ENCODE measurements at regions not wholly inside any gene's neighbourhood (a gene's known extent, or its start where the extent isn't known, plus 50 kb on each side); places are given as distances from the start of the nearest gene placed in this dataset.

- no peak for TF ChIP-seq CTCF (IDR thresholded peaks at IDR 0.05; ENCODE audit: low read depth, low read length)
- Histone ChIP-seq H3K4me3 (ENCODE audit: low read depth, low read length) (no peak overlapping the region), H3K36me3 (no peaks in the 10 kb centered on the region), H3K9me3 (ENCODE audit: severe bottlenecking) (no peaks in the 10 kb centered on the region), H3K27ac (no peak overlapping the region), H3K27me3 (ENCODE audit: insufficient read depth, low read depth, severe bottlenecking) (peaks cover 65% of the 10 kb centered on the region)
- DNase-seq: no peak
Measured at GRCh38 chr20:21836346-21836745, 130.9 kb downstream of the PAX1 start.

- H3K27me3 ChIP-seq (ENCODE audit: insufficient read depth, low read depth, severe bottlenecking): peaks cover 69% of the 10 kb centered on the region
- H3K4me3 ChIP-seq (ENCODE audit: low read depth, low read length): no peak overlapping the region
- DNase-seq: no peak
- TF ChIP-seq CTCF (IDR thresholded peaks at IDR 0.05; ENCODE audit: low read depth, low read length): no peak
- H3K27ac ChIP-seq: no peak overlapping the region
- no peaks in the 10 kb centered on the region for H3K9me3 ChIP-seq (ENCODE audit: severe bottlenecking)
- H3K36me3 ChIP-seq: no peaks in the 10 kb centered on the region
Measured at GRCh38 chr20:21835042-21835441, 129.6 kb downstream of the PAX1 start.

GRCh38 chr20:21832442-21833385, 127.2 kb downstream of the PAX1 start:
- DNase-seq: no peak
- no peak for TF ChIP-seq CTCF (IDR thresholded peaks at IDR 0.05; ENCODE audit: low read depth, low read length)

GRCh38 chr20:21826976-21827375, 121.5 kb downstream of the PAX1 start:
- no peak for DNase-seq
- no peak for TF ChIP-seq CTCF (IDR thresholded peaks at IDR 0.05; ENCODE audit: low read depth, low read length)
- no peaks in the 10 kb centered on the region for H3K36me3 ChIP-seq
- H3K4me3 ChIP-seq (ENCODE audit: low read depth, low read length): no peak overlapping the region
- no peaks in the 10 kb centered on the region for H3K9me3 ChIP-seq (ENCODE audit: severe bottlenecking)
- H3K27me3 ChIP-seq (ENCODE audit: insufficient read depth, low read depth, severe bottlenecking): peaks cover 46% of the 10 kb centered on the region
- no peak overlapping the region for H3K27ac ChIP-seq

More at GRCh38 chr20:21832442-21833385, 127.2 kb downstream of the PAX1 start:
- Histone ChIP-seq H3K36me3 (no peaks in the 10 kb centered on the region), H3K4me3 (ENCODE audit: low read depth, low read length) (no peak overlapping the region), H3K27me3 (ENCODE audit: insufficient read depth, low read depth, severe bottlenecking) (peaks cover 65% of the 10 kb centered on the region), H3K9me3 (ENCODE audit: severe bottlenecking) (no peaks in the 10 kb centered on the region), H3K27ac (no peak overlapping the region)

GRCh38 chr20:21821358-21821757, 115.9 kb downstream of the PAX1 start:
- DNase-seq: no peak
- no peak overlapping the region for H3K4me3 ChIP-seq (ENCODE audit: low read depth, low read length)
- no peaks in the 10 kb centered on the region for H3K36me3 ChIP-seq
- no peaks in the 10 kb centered on the region for H3K9me3 ChIP-seq (ENCODE audit: severe bottlenecking)
- H3K27ac ChIP-seq: no peak overlapping the region
- peaks cover 40% of the 10 kb centered on the region for H3K27me3 ChIP-seq (ENCODE audit: insufficient read depth, low read depth, severe bottlenecking)
- TF ChIP-seq CTCF (IDR thresholded peaks at IDR 0.05; ENCODE audit: low read depth, low read length): no peak

Measured in WERI-Rb-1 (cell line).